ENCODE measurements at regions not wholly inside any gene's neighbourhood (a gene's known extent, or its start where the extent isn't known, plus 50 kb on each side); places are given as distances from the start of the nearest gene placed in this dataset.

- no peak for TF ChIP-seq CTCF (IDR thresholded peaks at IDR 0.05)
- TF ChIP-seq POLR2A (IDR thresholded peaks at IDR 0.05): no peak
These were observed 132.0 kb upstream of the CHD6 start for GRCh38 chr20:41750137-41750536.

All from Peyer's patch (tissue), 4 donors.